Activated T-cell treated with anti-CD3 and anti-CD28 coated beads, Interleukin-2, amount 50 U/mL, for 4 hours (primary cell): ENCODE measurements at regions not wholly inside any gene's neighbourhood (a gene's known extent, or its start where the extent isn't known, plus 50 kb on each side); places are given as distances from the start of the nearest gene placed in this dataset.

Source experiments
- ATAC-seq, 2 donors: fragments of 200-7000 bp; cut with Tn5 transposase; one replicate each; pipeline ENCODE4 v1.10.0; 2021
- DNase-seq: peaks from one replicate; pipeline ENCODE4 v3.0.0-alpha.2; 2020
- H3K27me3 Mint-ChIP-seq: one replicate; pipeline ENCODE4 v1.8.0; 2021; ENCODE audit warnings: low read depth, mixed read lengths
- H3K36me3 Mint-ChIP-seq: one replicate; pipeline ENCODE4 v1.8.0; 2022; ENCODE audit warnings: mixed read lengths; ENCODE audit not compliant: insufficient read depth
- H3K4me1 Mint-ChIP-seq: one replicate; pipeline ENCODE4 v1.8.0; 2021; ENCODE audit warnings: low read depth, mixed read lengths
- H3K4me3 Mint-ChIP-seq: one replicate; pipeline ENCODE4 v1.8.0; 2021; ENCODE audit warnings: mild to moderate bottlenecking, moderate library complexity, mixed read lengths
- H3K9me3 Mint-ChIP-seq: one replicate; pipeline ENCODE4 v1.8.0; 2021; ENCODE audit warnings: mixed read lengths

DNA sequence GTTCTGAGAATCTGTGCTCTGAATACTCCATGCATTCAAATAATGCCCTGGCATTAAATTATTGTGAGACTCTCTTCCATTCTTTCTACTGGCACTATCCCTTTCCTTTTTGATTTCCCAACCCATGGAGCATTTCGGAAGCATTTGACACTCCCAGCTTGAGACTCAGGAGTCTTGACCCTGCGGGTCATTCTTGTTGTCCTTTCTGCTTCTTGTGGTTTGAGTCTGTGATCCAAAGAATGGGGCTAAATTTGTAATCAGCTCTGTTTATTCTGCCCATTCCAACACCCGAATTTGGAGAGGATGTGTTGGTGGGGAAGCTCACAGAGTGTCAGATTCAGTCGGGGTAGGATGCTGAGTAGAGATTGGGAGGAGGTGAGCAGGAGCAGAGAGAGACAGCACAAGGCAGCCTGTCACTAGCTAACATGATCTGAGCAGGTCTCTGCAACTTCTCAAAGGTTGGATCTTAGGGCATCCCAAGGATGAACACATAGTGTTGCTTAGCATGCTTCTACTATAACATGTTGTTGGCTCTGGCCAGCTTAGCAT is 80.4 kb upstream of the BMPER start:
- DNase-seq, result no peak
- no peak for ATAC-seq
- peaks cover 5% of the 10 kb centered on the region for H3K9me3 Mint-ChIP-seq
- H3K27me3 Mint-ChIP-seq, result no peaks in the 10 kb centered on the region
- no peaks in the 10 kb centered on the region for H3K36me3 Mint-ChIP-seq
- no peak overlapping the region for H3K4me3 Mint-ChIP-seq
- no peaks in the 10 kb centered on the region for H3K4me1 Mint-ChIP-seq

DNA sequence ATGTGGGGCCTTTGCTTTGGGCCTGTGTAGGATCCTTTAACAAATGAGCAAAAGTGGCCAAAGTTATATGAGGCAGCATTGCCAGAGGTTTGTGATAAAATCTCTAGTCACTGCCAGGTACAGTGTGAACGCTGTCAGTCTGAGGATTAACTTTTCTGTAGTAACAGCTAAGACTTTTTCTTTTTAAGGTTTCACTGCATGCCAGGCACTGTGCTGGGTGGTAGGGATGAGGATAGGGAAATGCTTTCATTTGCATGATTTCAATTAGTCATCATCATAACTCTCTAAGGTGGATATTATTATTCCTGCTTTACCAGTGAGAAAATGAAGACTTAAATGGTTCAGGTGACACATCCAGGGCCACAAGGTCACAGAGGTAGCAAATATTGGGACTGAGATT is 79.7 kb upstream of the BMPER start:
- no peak for ATAC-seq
- H3K4me1 Mint-ChIP-seq, result no peaks in the 10 kb centered on the region
- no peaks in the 10 kb centered on the region for H3K27me3 Mint-ChIP-seq
- no peaks in the 10 kb centered on the region for H3K36me3 Mint-ChIP-seq
- no peak for DNase-seq
- no peak overlapping the region for H3K4me3 Mint-ChIP-seq
- no peaks in the 10 kb centered on the region for H3K9me3 Mint-ChIP-seq

- Mint-ChIP-seq H3K4me3 (no peak overlapping the region), H3K9me3 (no peaks in the 10 kb centered on the region), H3K27me3 (no peaks in the 10 kb centered on the region), H3K36me3 (no peaks in the 10 kb centered on the region), H3K4me1 (no peaks in the 10 kb centered on the region)
- ATAC-seq (no peak), DNase-seq (no peak)
Measured at GRCh38 chr7:33829536-33829935, 75.8 kb upstream of the BMPER start.

- Mint-ChIP-seq H3K27me3 (no peaks in the 10 kb centered on the region), H3K4me3 (no peak overlapping the region), H3K36me3 (no peaks in the 10 kb centered on the region), H3K9me3 (peaks cover under 1% of the 10 kb centered on the region), H3K4me1 (no peaks in the 10 kb centered on the region)
- DNase-seq (no peak), ATAC-seq (no peak)
Measured at GRCh38 chr7:33831389-33832141, 73.8 kb upstream of the BMPER start.

- Mint-ChIP-seq H3K4me1 (no peaks in the 10 kb centered on the region), H3K4me3 (no peak overlapping the region), H3K36me3 (no peaks in the 10 kb centered on the region), H3K9me3 (peaks cover 5% of the 10 kb centered on the region), H3K27me3 (no peaks in the 10 kb centered on the region)
- DNase-seq (no peak), ATAC-seq (no peak)
Measured at GRCh38 chr7:33832271-33832721, 73.0 kb upstream of the BMPER start.

GRCh38 chr7:33836797-33837355 is 68.5 kb upstream of the BMPER start:
- ATAC-seq (no peak), DNase-seq (no peak)
- Mint-ChIP-seq H3K36me3 (no peaks in the 10 kb centered on the region), H3K9me3 (peaks cover 5% of the 10 kb centered on the region), H3K27me3 (no peaks in the 10 kb centered on the region), H3K4me3 (no peak overlapping the region), H3K4me1 (no peaks in the 10 kb centered on the region)

DNA sequence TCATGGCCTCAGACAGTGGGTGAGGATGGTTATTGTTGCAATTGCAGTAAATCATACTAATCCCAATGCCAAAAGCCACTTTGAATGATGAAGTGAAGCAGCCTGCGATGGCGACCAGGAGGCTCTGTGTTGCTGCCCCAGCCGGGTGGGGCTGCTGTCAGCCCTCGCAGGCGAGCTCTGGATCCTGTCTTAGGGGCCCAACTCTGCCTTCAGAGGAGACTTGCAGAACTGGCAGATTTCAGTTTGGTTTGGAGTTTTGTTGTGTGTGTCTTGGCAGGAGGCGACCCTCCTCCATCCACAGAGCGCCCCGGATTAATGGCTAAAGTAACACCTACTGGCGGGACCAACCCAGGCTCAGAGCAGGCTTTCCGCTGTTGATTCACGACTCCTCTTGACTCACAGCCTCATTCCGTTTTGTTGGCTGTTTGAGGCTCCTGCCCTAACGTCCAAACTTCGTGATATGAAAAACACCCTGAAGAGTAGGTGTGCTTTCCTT is 67.9 kb upstream of the BMPER start:
- no peaks in the 10 kb centered on the region for H3K27me3 Mint-ChIP-seq
- no peaks in the 10 kb centered on the region for H3K4me1 Mint-ChIP-seq
- DNase-seq (no peak), ATAC-seq (no peak)
- H3K9me3 Mint-ChIP-seq, result peaks cover 5% of the 10 kb centered on the region
- H3K4me3 Mint-ChIP-seq, result no peak overlapping the region
- no peaks in the 10 kb centered on the region for H3K36me3 Mint-ChIP-seq

DNA sequence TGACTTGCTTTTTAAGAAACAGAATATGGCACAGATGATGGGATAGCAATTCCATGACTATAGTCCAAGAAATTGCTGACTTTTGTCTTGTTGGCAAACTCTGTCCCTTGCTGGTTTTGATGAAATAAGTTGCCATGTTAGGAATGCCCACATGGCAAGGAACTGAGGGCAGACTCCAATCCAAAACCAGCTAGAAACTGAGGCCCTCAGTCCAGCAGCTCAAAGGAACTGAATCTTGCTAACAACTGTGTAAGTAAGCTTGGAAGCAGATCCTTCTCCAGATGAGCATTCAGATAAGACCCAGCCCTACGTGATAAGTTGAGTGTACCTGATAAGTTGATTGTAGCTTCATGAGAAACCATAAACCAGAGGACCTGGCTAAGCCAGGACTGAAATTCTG is 64.3 kb upstream of the BMPER start:
- DNase-seq (no peak), ATAC-seq (no peak)
- no peak overlapping the region for H3K4me3 Mint-ChIP-seq
- peaks cover 5% of the 10 kb centered on the region for H3K9me3 Mint-ChIP-seq
- no peaks in the 10 kb centered on the region for H3K4me1 Mint-ChIP-seq
- no peaks in the 10 kb centered on the region for H3K27me3 Mint-ChIP-seq
- no peaks in the 10 kb centered on the region for H3K36me3 Mint-ChIP-seq

DNA sequence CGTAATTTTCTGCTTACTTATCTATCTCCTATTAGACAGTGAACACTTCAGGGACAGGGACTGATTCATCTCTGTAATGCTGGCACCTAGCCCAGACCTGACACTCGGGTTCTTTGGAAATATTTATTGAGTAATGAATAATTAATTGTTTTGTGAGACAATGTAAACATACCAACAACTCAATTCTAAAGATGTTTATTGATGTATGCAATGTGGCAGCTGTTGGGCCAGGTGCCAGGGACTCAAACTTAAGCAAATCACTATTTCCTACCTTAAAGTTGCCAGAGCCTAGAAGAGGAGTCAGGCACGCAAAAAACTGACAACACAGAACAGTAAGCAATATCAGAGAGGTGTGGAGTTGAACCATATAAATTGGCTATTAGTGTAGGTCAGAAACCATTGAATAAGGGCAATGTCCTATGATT is 63.6 kb upstream of the BMPER start:
- H3K4me1 Mint-ChIP-seq, result no peaks in the 10 kb centered on the region

GRCh38 chr7:33842150-33842549 is 63.2 kb upstream of the BMPER start:
- no peaks in the 10 kb centered on the region for H3K4me1 Mint-ChIP-seq
- H3K9me3 Mint-ChIP-seq, result no peaks in the 10 kb centered on the region
- ATAC-seq (no peak), DNase-seq (no peak)
- H3K36me3 Mint-ChIP-seq, result no peaks in the 10 kb centered on the region
- H3K4me3 Mint-ChIP-seq, result no peak overlapping the region
- no peaks in the 10 kb centered on the region for H3K27me3 Mint-ChIP-seq

More for the DNA sequence above, 63.6 kb upstream of the BMPER start:
- DNase-seq (no peak), ATAC-seq (no peak)
- Mint-ChIP-seq H3K27me3 (no peaks in the 10 kb centered on the region), H3K9me3 (peaks cover 2% of the 10 kb centered on the region), H3K4me3 (no peak overlapping the region), H3K36me3 (no peaks in the 10 kb centered on the region)

GRCh38 chr7:33845991-33846509 is 59.3 kb upstream of the BMPER start:
- Mint-ChIP-seq H3K9me3 (no peaks in the 10 kb centered on the region), H3K4me3 (no peak overlapping the region)

DNA sequence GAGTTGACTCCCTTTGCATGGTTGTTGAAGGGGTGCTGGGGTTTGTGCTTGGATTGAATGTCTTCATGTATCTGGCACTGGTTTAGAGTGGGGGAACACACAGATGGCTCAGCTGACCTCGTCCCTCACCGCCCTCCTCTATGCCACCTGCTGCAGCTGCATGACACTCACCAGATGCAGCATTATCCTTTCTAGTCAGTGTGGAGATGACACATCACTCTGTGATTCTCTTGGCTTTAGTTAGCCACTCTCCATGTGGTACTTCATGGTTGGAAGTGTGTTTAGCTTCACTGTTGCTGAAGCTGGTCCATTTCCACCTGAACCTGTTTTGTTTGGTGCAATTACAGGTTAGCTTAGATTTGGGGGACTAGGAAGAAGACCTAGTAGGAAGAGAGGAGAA is 56.3 kb upstream of the BMPER start:
- Mint-ChIP-seq H3K27me3 (peaks cover 6% of the 10 kb centered on the region), H3K4me1 (no peaks in the 10 kb centered on the region), H3K36me3 (no peaks in the 10 kb centered on the region), H3K4me3 (no peak overlapping the region), H3K9me3 (no peaks in the 10 kb centered on the region)
- no peak for ATAC-seq
- no peak for DNase-seq

More at GRCh38 chr7:33845991-33846509, 59.3 kb upstream of the BMPER start:
- ATAC-seq (no peak), DNase-seq (no peak)
- Mint-ChIP-seq H3K4me1 (no peaks in the 10 kb centered on the region), H3K27me3 (peaks cover 6% of the 10 kb centered on the region), H3K36me3 (no peaks in the 10 kb centered on the region)

GRCh38 chr7:33849971-33850559 is 55.3 kb upstream of the BMPER start:
- Mint-ChIP-seq H3K9me3 (no peaks in the 10 kb centered on the region), H3K36me3 (no peaks in the 10 kb centered on the region), H3K27me3 (peaks cover 6% of the 10 kb centered on the region), H3K4me3 (no peak overlapping the region), H3K4me1 (no peaks in the 10 kb centered on the region)
- DNase-seq, result no peak
- no peak for ATAC-seq

DNA sequence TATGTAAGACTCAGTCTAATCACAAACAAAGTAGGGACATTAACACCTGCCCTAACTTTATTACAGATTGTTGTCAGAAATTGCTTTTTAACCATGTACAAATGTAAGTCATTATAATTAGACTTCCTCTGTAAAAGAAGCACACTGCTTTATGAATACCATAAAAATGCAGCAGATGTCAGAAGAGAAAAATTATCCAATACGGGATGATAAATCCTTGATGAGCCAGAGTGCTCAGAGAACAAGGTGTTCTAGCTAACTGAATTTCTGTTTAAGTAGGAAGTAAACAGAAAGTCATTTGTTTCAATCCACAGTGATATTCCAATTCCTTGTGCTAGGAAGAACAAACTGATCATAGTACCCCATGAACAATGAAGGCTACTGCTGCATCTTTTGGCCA is 54.6 kb upstream of the BMPER start:
- H3K9me3 Mint-ChIP-seq, result no peaks in the 10 kb centered on the region
- no peaks in the 10 kb centered on the region for H3K4me1 Mint-ChIP-seq
- H3K27me3 Mint-ChIP-seq, result peaks cover 6% of the 10 kb centered on the region
- DNase-seq (no peak), ATAC-seq (no peak)
- no peaks in the 10 kb centered on the region for H3K36me3 Mint-ChIP-seq
- H3K4me3 Mint-ChIP-seq, result no peak overlapping the region
